HepG2 (cell line): ENCODE measurements at regions not wholly inside any gene's neighbourhood (a gene's known extent, or its start where the extent isn't known, plus 50 kb on each side); places are given as distances from the start of the nearest gene placed in this dataset.

Experiments used
- ARNTL ChIP-seq: sonication (generic); formaldehyde crosslinking; IDR thresholded peaks from 2 replicates; pipeline ENCODE4 v1.4.0; 2020; ENCODE audit warnings: mild to moderate bottlenecking, missing genetic modification reagents
- GATAD2A ChIP-seq: IDR thresholded peaks from 2 replicates; pipeline ENCODE4 v1.6.1; 2016
- JUNB ChIP-seq: sonication (generic); formaldehyde crosslinking; IDR thresholded peaks from 2 replicates; pipeline ENCODE4 v1.8.0; 2022; ENCODE audit warnings: missing genetic modification reagents, mild to moderate bottlenecking, borderline replicate concordance
- NBN ChIP-seq: fragments of 450-650 bp; conservative IDR thresholded peaks from 2 replicates; pipeline ENCODE4 v1.6.1; 2017
- NFE2L1 ChIP-seq: sonication (generic); formaldehyde crosslinking; IDR thresholded peaks from 2 replicates; pipeline ENCODE4 v1.4.0; 2020; ENCODE audit warnings: missing genetic modification reagents, mild to moderate bottlenecking, borderline replicate concordance
- NFYB ChIP-seq: sonication (generic); formaldehyde crosslinking; IDR thresholded peaks from 2 replicates; pipeline ENCODE4 v1.4.0; 2020; ENCODE audit warnings: missing genetic modification reagents
- NFYC ChIP-seq: IDR thresholded peaks from 2 replicates; pipeline ENCODE4 v1.6.1; 2016; ENCODE audit warnings: missing genetic modification reagents, missing compliant biosample characterization
- NR2F2 ChIP-seq: IDR thresholded peaks from 2 replicates; pipeline ENCODE4 v1.6.1; 2012; ENCODE audit warnings: low read depth, inconsistent platforms, borderline replicate concordance
- SOX5 ChIP-seq: IDR thresholded peaks from 2 replicates; pipeline ENCODE4 v1.6.1; 2016; ENCODE audit warnings: borderline replicate concordance
- SOX6 ChIP-seq, 2 experiments: fragments of 450-650 bp in 1 of 2; sonication (generic) in 1 of 2; formaldehyde crosslinking in 1 of 2; IDR thresholded peaks; 2 replicates each; pipeline versions ENCODE4 v1.4.0 to v1.6.1; 2017 to 2020; ENCODE audit warnings: antibody characterized with exemption in 1 of 2, mild to moderate bottlenecking in 1 of 2, missing genetic modification reagents in 1 of 2
- TAF1 ChIP-seq: sonication (generic); formaldehyde crosslinking; IDR thresholded peaks from 2 replicates; pipeline ENCODE4 v1.4.0; 2020; ENCODE audit warnings: missing genetic modification reagents
- TBX2 ChIP-seq: sonication (generic); formaldehyde crosslinking; IDR thresholded peaks from 2 replicates; pipeline ENCODE4 v1.5.0; 2020; ENCODE audit warnings: missing genetic modification reagents, mild to moderate bottlenecking, borderline replicate concordance
- ZC3H13 ChIP-seq: sonication (generic); formaldehyde crosslinking; IDR thresholded peaks from 2 replicates; pipeline ENCODE4 v1.8.1; 2023; ENCODE audit warnings: mild to moderate bottlenecking, missing genetic modification reagents, moderate library complexity
- ZFP62 ChIP-seq: sonication (generic); formaldehyde crosslinking; IDR thresholded peaks from 2 replicates; pipeline ENCODE4 v1.4.0; 2020; ENCODE audit warnings: missing genetic modification reagents
- ZKSCAN1 ChIP-seq: fragments of 150-350 bp; IDR thresholded peaks from 2 replicates; pipeline ENCODE4 v1.6.1; 2014; ENCODE audit warnings: low read length
- ZNF124 ChIP-seq: sonication (generic); formaldehyde crosslinking; IDR thresholded peaks from 2 replicates; pipeline ENCODE4 v1.4.0; 2020; ENCODE audit warnings: missing genetic modification reagents
- ZNF350 ChIP-seq: sonication (generic); formaldehyde crosslinking; IDR thresholded peaks from 2 replicates; pipeline ENCODE4 v1.4.0; 2020; ENCODE audit warnings: mild to moderate bottlenecking, low read depth, missing genetic modification reagents, borderline replicate concordance
- ZNF441 ChIP-seq: sonication (generic); formaldehyde crosslinking; IDR thresholded peaks from 2 replicates; pipeline ENCODE4 v1.7.0; 2021; ENCODE audit warnings: missing genetic modification reagents, borderline replicate concordance
- ZNF468 ChIP-seq: sonication (generic); formaldehyde crosslinking; IDR thresholded peaks from 2 replicates; pipeline ENCODE4 v1.8.0; 2022; ENCODE audit warnings: mild to moderate bottlenecking, moderate library complexity, missing genetic modification reagents
- ZNF629 ChIP-seq: sonication (generic); formaldehyde crosslinking; conservative IDR thresholded peaks from 2 replicates; pipeline ENCODE4 v1.5.0; 2020; ENCODE audit warnings: missing genetic modification reagents
- ZNF703 ChIP-seq: sonication (generic); formaldehyde crosslinking; IDR thresholded peaks from 2 replicates; pipeline ENCODE4 v1.5.1; 2020; ENCODE audit warnings: missing genetic modification reagents, mild to moderate bottlenecking, moderate library complexity, borderline replicate concordance
- TF ChIP-seq, protein P1 (sequence below): sonication (generic); formaldehyde crosslinking; IDR thresholded peaks from 2 replicates; pipeline ENCODE4 v1.5.0; 2020; ENCODE audit warnings: missing genetic modification reagents
- TF ChIP-seq, protein P2 (sequence below): sonication (generic); IDR thresholded peaks from 2 replicates; pipeline ENCODE4 v1.6.1; 2016; ENCODE audit warnings: low read depth, borderline replicate concordance
- TF ChIP-seq, protein P3 (sequence below): IDR thresholded peaks from 2 replicates; pipeline ENCODE4 v1.6.1; 2016; ENCODE audit warnings: missing genetic modification reagents, missing compliant biosample characterization
- TF ChIP-seq, protein P4 (sequence below): IDR thresholded peaks from 2 replicates; pipeline ENCODE4 v1.6.1; 2016; ENCODE audit warnings: low read depth, missing genetic modification reagents, missing compliant biosample characterization

DNA sequence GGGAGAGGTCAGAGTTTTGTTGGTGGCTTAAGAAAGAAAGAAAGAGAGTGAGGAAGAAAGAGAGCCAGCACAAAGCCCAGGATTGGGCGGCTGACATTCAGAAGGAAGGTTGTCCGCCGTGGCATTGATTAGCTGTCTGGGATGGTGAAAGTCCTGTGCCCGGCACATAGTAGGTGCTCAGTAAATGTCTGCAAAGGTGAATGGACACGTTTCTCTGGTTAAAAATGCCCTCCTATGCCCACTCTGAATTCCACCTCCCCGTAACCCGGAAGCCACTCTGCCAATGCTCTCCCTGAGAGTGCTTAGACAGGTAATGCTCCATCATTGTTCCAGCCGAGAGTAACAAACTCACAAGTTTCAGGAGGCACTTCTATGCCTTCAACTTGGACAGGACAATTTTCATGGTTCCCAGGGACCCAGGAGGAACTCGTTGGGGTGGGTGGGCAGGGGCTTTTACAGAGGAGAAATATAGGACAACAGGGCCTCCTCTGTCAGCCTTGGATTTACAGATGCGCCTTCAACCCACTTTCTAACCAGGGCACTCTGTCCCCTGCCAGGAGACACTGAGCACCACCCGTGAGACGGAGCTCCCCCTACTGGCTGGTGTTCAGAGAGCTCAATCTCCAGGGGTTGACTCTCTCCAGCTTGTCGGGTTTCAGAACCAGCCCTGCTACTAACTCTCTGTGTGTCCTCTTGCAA is 411.5 kb upstream of the ZMIZ1 start (continued):
- TF ChIP-seq NFE2L1 (CRISPR knock-in tag) = no peak
- no peak for TF ChIP-seq ZNF703 (CRISPR knock-in tag)
- TF ChIP-seq ZNF124 = no peak; the same call in 1 of the 2 replicates
- TF ChIP-seq ZNF350 (CRISPR knock-in tag) = no peak
- no peak for TF ChIP-seq NFYC (CRISPR knock-in tag)
- TF ChIP-seq TAF1 (CRISPR knock-in tag) = 0 out of 2 replicates have a peak, but pooled peaks have one; percentile 14
- TF ChIP-seq, protein P1, sequence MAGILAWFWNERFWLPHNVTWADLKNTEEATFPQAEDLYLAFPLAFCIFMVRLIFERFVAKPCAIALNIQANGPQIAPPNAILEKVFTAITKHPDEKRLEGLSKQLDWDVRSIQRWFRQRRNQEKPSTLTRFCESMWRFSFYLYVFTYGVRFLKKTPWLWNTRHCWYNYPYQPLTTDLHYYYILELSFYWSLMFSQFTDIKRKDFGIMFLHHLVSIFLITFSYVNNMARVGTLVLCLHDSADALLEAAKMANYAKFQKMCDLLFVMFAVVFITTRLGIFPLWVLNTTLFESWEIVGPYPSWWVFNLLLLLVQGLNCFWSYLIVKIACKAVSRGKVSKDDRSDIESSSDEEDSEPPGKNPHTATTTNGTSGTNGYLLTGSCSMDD (CRISPR knock-in tag) = no peak
- TF ChIP-seq, protein P2, sequence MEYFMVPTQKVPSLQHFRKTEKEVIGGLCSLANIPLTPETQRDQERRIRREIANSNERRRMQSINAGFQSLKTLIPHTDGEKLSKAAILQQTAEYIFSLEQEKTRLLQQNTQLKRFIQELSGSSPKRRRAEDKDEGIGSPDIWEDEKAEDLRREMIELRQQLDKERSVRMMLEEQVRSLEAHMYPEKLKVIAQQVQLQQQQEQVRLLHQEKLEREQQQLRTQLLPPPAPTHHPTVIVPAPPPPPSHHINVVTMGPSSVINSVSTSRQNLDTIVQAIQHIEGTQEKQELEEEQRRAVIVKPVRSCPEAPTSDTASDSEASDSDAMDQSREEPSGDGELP = no peak
- peak; percentile 37; the same call in 1 of the 2 replicates for TF ChIP-seq GATAD2A
- TF ChIP-seq SOX6 (IDR thresholded peaks at IDR 0.05) = no peak
- peak; percentile 28; the same call in 1 of the 2 replicates for TF ChIP-seq SOX6 (CRISPR knock-in tag; IDR thresholded peaks at IDR 0.05)
- no peak for TF ChIP-seq NFYB (CRISPR knock-in tag)
- 0 out of 2 replicates have a peak, but pooled peaks have one; percentile 7 for TF ChIP-seq SOX5 (CRISPR knock-in tag)
- TF ChIP-seq ZNF629 = peak; percentile 55; the same call in 1 of the 2 replicates
- 0 out of 2 replicates have a peak, but pooled peaks have one; percentile 24 for TF ChIP-seq NR2F2
- no peak for TF ChIP-seq JUNB (CRISPR knock-in tag)
- TF ChIP-seq ZNF468 (CRISPR knock-in tag) = no peak
- TF ChIP-seq, protein P3, sequence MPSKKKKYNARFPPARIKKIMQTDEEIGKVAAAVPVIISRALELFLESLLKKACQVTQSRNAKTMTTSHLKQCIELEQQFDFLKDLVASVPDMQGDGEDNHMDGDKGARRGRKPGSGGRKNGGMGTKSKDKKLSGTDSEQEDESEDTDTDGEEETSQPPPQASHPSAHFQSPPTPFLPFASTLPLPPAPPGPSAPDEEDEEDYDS = no peak
- TF ChIP-seq TBX2 (CRISPR knock-in tag) = peak; percentile 27; the same call in 1 of the 2 replicates
- TF ChIP-seq, protein P4, sequence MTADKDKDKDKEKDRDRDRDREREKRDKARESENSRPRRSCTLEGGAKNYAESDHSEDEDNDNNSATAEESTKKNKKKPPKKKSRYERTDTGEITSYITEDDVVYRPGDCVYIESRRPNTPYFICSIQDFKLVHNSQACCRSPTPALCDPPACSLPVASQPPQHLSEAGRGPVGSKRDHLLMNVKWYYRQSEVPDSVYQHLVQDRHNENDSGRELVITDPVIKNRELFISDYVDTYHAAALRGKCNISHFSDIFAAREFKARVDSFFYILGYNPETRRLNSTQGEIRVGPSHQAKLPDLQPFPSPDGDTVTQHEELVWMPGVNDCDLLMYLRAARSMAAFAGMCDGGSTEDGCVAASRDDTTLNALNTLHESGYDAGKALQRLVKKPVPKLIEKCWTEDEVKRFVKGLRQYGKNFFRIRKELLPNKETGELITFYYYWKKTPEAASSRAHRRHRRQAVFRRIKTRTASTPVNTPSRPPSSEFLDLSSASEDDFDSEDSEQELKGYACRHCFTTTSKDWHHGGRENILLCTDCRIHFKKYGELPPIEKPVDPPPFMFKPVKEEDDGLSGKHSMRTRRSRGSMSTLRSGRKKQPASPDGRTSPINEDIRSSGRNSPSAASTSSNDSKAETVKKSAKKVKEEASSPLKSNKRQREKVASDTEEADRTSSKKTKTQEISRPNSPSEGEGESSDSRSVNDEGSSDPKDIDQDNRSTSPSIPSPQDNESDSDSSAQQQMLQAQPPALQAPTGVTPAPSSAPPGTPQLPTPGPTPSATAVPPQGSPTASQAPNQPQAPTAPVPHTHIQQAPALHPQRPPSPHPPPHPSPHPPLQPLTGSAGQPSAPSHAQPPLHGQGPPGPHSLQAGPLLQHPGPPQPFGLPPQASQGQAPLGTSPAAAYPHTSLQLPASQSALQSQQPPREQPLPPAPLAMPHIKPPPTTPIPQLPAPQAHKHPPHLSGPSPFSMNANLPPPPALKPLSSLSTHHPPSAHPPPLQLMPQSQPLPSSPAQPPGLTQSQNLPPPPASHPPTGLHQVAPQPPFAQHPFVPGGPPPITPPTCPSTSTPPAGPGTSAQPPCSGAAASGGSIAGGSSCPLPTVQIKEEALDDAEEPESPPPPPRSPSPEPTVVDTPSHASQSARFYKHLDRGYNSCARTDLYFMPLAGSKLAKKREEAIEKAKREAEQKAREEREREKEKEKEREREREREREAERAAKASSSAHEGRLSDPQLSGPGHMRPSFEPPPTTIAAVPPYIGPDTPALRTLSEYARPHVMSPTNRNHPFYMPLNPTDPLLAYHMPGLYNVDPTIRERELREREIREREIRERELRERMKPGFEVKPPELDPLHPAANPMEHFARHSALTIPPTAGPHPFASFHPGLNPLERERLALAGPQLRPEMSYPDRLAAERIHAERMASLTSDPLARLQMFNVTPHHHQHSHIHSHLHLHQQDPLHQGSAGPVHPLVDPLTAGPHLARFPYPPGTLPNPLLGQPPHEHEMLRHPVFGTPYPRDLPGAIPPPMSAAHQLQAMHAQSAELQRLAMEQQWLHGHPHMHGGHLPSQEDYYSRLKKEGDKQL (CRISPR knock-in tag) = no peak
- TF ChIP-seq ZFP62 (CRISPR knock-in tag) = no peak
- no peak for TF ChIP-seq ARNTL (CRISPR knock-in tag)
- no peak for TF ChIP-seq ZC3H13 (CRISPR knock-in tag)
- TF ChIP-seq NBN = no peak
- TF ChIP-seq ZNF441 = no peak
- peak; percentile 92 for TF ChIP-seq ZKSCAN1
